OCI-LY3 (cell line): ENCODE measurements at regions not wholly inside any gene's neighbourhood (a gene's known extent, or its start where the extent isn't known, plus 50 kb on each side); places are given as distances from the start of the nearest gene placed in this dataset.

Experiments used
- H2AFZ ChIP-seq: fragments of 200-600, 300-600 bp; shearing (Covaris generic); 2 replicates; pipeline ENCODE4 v1.6.0; 2014; ENCODE audit warnings: antibody characterized with exemption, low read depth, low read length
- H3K27ac ChIP-seq: fragments of 200-600, 300-600 bp; sonication (generic); 2 replicates; pipeline ENCODE4 v1.5.1; 2014; ENCODE audit warnings: mild to moderate bottlenecking, low read length, moderate library complexity, mixed read lengths
- H3K27me3 ChIP-seq: fragments of 200-600, 300-600 bp; sonication (generic); 2 replicates; pipeline ENCODE4 v1.6.1; 2014; ENCODE audit warnings: low read depth, low read length, mixed read lengths
- H3K36me3 ChIP-seq: fragments of 200-600, 300-600 bp; sonication (generic); replicated peaks from 2 replicates; pipeline ENCODE3; 2014; ENCODE audit warnings: low read depth, low read length, mixed read lengths
- H3K4me1 ChIP-seq: fragments of 300-600, 200-600 bp; sonication (generic); 2 replicates; pipeline ENCODE4 v1.6.1; 2014; ENCODE audit warnings: low read length, mixed read lengths
- H3K4me2 ChIP-seq: fragments of 200-600, 300-600 bp; sonication (generic); 2 replicates; pipeline ENCODE4 v1.6.1; 2014; ENCODE audit warnings: low read length, mixed read lengths
- H3K4me3 ChIP-seq: fragments of 300-600, 200-600 bp; sonication (generic); 2 replicates; pipeline ENCODE4 v1.5.1; 2014; ENCODE audit warnings: antibody characterized with exemption, mild to moderate bottlenecking, low read length, moderate library complexity
- H3K79me2 ChIP-seq: fragments of 300-600, 200-600 bp; shearing (Covaris generic); 2 replicates; pipeline ENCODE4 v1.6.1; 2014; ENCODE audit warnings: mild to moderate bottlenecking, low read length, mixed read lengths
- H3K9ac ChIP-seq: fragments of 300-600, 200-600 bp; shearing (Covaris generic); 2 replicates; pipeline ENCODE4 v1.6.0; 2014; ENCODE audit warnings: mild to moderate bottlenecking, low read length, moderate library complexity
- H3K9me3 ChIP-seq: fragments of 200-600, 300-600 bp; shearing (Covaris generic); 2 replicates; pipeline ENCODE4 v1.6.1; 2014; ENCODE audit warnings: low read length, mixed read lengths; ENCODE audit not compliant: insufficient read depth
- H4K20me1 ChIP-seq: fragments of 200-600, 300-600 bp; sonication (generic); 2 replicates; pipeline ENCODE4 v1.6.1; 2016; ENCODE audit warnings: low read length, mixed read lengths; ENCODE audit not compliant: insufficient read depth
- EZH2phosphoT487 ChIP-seq: fragments of 200-600 bp; shearing (Covaris generic); IDR thresholded peaks from 2 replicates; pipeline ENCODE4 v1.6.1; 2018; ENCODE audit warnings: antibody characterized with exemption, mixed run types, low read depth
- TF ChIP-seq, protein P1 (sequence below): fragments of 200-600, 300-600 bp; sonication (generic); IDR thresholded peaks from 2 replicates; pipeline ENCODE4 v1.5.1; 2014; ENCODE audit warnings: antibody characterized with exemption, low read length, low read depth

DNA sequence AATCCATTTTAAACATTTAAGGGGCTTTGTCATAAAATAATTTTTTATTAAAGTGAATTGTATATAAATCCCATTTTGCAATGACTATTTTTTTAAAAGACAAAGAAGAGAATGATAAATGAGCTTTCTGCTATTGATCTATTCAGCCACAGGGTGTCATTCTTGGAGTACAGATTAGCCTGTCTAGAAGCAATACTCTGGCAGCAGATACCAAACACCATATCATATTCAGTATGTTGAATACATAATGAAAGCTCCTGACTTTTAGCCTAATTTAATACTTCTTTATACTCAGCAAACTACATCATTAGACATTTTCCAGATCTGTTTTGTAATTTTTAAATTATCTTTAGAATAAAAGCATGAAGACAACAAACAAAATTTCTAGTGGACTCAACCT lies 496.3 kb downstream of the PDGFC start:
- H3K36me3 ChIP-seq: no peaks in the 10 kb centered on the region
- H2AFZ ChIP-seq: no peak overlapping the region
- H4K20me1 ChIP-seq: no peaks in the 10 kb centered on the region
- no peaks in the 10 kb centered on the region for H3K27me3 ChIP-seq
- H3K4me2 ChIP-seq: no peak overlapping the region
- TF ChIP-seq, protein P1, sequence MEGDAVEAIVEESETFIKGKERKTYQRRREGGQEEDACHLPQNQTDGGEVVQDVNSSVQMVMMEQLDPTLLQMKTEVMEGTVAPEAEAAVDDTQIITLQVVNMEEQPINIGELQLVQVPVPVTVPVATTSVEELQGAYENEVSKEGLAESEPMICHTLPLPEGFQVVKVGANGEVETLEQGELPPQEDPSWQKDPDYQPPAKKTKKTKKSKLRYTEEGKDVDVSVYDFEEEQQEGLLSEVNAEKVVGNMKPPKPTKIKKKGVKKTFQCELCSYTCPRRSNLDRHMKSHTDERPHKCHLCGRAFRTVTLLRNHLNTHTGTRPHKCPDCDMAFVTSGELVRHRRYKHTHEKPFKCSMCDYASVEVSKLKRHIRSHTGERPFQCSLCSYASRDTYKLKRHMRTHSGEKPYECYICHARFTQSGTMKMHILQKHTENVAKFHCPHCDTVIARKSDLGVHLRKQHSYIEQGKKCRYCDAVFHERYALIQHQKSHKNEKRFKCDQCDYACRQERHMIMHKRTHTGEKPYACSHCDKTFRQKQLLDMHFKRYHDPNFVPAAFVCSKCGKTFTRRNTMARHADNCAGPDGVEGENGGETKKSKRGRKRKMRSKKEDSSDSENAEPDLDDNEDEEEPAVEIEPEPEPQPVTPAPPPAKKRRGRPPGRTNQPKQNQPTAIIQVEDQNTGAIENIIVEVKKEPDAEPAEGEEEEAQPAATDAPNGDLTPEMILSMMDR: peak; percentile 81
- no peak for TF ChIP-seq EZH2phosphoT487
- no peaks in the 10 kb centered on the region for H3K79me2 ChIP-seq
- H3K9ac ChIP-seq: no peak overlapping the region
- no peak overlapping the region for H3K4me3 ChIP-seq
- peaks cover 11% of the 10 kb centered on the region for H3K4me1 ChIP-seq
- H3K9me3 ChIP-seq: no peaks in the 10 kb centered on the region
- no peak overlapping the region for H3K27ac ChIP-seq

DNA sequence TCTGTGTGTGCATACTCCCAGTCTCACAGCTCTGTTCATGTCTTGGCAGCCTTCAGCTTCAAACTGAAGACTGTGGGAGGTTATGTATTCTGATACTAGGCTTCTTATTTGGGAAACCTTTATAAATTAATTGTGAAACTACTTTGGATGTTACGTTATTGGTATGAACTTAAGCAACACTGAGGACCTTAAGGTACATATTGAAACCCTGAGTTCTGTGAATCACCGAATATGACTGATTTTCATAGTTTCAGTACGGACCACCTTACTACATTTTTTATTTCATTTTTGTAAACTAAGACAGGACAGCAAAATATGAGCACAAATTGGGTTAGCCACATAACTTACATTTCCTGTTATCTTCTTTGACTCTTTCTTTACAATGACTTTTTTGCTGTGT lies 498.4 kb downstream of the PDGFC start:
- Histone ChIP-seq H3K9me3 (no peaks in the 10 kb centered on the region), H3K27ac (no peak overlapping the region), H3K4me3 (no peak overlapping the region), H3K4me1 (peaks cover 11% of the 10 kb centered on the region), H3K79me2 (no peaks in the 10 kb centered on the region), H3K9ac (no peak overlapping the region), H3K36me3 (no peaks in the 10 kb centered on the region), H3K4me2 (peak overlapping the region; percentile 8), H3K27me3 (no peaks in the 10 kb centered on the region), H4K20me1 (no peaks in the 10 kb centered on the region), H2AFZ (peak overlapping the region; percentile 55)
- TF ChIP-seq, protein P1: no peak
- TF ChIP-seq EZH2phosphoT487: no peak

DNA sequence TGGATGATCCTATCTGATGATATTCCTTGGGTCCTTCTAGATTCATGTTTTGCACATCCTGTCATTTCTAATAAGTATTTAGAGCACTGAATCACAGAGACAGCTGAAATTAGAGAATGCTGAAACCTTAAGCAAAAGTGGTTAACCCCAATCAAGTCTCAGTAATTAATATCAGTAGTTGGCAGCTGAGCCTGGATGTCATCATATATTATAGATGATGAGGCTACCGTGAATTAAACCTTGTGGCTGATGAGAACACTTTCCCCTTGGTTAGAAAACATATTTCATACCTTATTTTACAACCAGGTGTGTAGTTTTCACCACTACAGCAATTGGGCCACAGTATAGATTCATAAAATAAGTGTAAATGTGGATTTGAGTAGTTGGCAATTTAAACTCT lies 499.0 kb downstream of the PDGFC start:
- H3K27me3 ChIP-seq: no peaks in the 10 kb centered on the region

DNA sequence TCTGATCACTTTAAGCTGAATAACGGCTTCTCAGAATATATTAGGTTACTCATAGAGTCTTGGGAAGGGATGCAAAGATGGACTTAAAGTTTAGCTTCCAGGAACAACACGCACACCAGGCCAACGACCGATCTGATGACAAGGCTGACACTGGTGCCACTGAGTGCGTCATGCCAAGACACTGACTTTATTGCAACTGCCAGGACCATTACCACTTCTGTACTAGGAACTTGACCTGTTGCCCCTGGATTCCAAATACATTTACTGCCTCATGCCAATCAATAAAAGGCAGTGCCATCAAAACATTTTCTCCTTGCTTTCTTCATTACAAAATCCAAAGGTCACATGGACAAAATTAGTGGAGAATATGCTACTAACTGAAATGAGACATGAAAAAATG lies 505.9 kb upstream of the CTSO start:
- Histone ChIP-seq H3K79me2 (no peaks in the 10 kb centered on the region), H2AFZ (no peak overlapping the region), H3K27me3 (no peaks in the 10 kb centered on the region), H3K4me2 (no peak overlapping the region), H3K4me1 (no peaks in the 10 kb centered on the region), H3K36me3 (no peaks in the 10 kb centered on the region), H3K9ac (no peak overlapping the region), H3K27ac (no peak overlapping the region), H4K20me1 (no peaks in the 10 kb centered on the region), H3K9me3 (no peaks in the 10 kb centered on the region), H3K4me3 (no peak overlapping the region)
- TF ChIP-seq, protein P1: no peak
- TF ChIP-seq EZH2phosphoT487: no peak

More for the DNA sequence above, 499.0 kb downstream of the PDGFC start:
- H3K4me1 ChIP-seq: peaks cover 11% of the 10 kb centered on the region
- H3K79me2 ChIP-seq: no peaks in the 10 kb centered on the region
- no peak for TF ChIP-seq EZH2phosphoT487
- TF ChIP-seq, protein P1: no peak
- no peak overlapping the region for H3K4me3 ChIP-seq
- no peak overlapping the region for H3K9ac ChIP-seq
- H3K4me2 ChIP-seq: no peak overlapping the region
- no peaks in the 10 kb centered on the region for H4K20me1 ChIP-seq
- no peak overlapping the region for H3K27ac ChIP-seq
- peak overlapping the region; percentile 55; the same call in 1 of the 2 replicates for H2AFZ ChIP-seq
- no peaks in the 10 kb centered on the region for H3K9me3 ChIP-seq
- H3K36me3 ChIP-seq: no peaks in the 10 kb centered on the region
